ENCODE measurements at regions not wholly inside any gene's neighbourhood (a gene's known extent, or its start where the extent isn't known, plus 50 kb on each side); places are given as distances from the start of the nearest gene placed in this dataset.

DNA sequence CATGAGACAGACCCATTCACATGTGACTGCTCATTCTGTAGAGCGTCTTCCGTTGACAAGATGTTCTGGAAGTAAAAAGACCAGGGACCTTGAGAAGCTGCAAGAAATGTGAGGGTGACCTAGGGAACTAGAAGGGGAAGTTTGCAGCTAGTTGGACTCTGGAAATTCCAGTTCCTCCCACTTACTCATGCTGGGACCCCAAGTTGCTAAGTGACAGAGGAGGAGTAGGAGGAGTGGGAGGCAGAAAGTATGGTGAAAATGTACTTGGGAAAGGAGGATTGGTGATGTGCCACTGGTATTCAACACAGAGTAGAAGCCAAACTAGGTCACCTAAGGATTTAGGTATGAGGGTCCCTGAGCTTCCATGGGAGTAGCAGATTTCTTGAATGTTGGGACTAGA lies 132.4 kb downstream of the KCNA5 start:
- TF ChIP-seq POLR2AphosphoS5 (IDR thresholded peaks at IDR 0.05), result no peak
- TF ChIP-seq, protein P1, sequence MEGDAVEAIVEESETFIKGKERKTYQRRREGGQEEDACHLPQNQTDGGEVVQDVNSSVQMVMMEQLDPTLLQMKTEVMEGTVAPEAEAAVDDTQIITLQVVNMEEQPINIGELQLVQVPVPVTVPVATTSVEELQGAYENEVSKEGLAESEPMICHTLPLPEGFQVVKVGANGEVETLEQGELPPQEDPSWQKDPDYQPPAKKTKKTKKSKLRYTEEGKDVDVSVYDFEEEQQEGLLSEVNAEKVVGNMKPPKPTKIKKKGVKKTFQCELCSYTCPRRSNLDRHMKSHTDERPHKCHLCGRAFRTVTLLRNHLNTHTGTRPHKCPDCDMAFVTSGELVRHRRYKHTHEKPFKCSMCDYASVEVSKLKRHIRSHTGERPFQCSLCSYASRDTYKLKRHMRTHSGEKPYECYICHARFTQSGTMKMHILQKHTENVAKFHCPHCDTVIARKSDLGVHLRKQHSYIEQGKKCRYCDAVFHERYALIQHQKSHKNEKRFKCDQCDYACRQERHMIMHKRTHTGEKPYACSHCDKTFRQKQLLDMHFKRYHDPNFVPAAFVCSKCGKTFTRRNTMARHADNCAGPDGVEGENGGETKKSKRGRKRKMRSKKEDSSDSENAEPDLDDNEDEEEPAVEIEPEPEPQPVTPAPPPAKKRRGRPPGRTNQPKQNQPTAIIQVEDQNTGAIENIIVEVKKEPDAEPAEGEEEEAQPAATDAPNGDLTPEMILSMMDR (IDR thresholded peaks at IDR 0.05), result no peak
- TF ChIP-seq EP300 (IDR thresholded peaks at IDR 0.05), result no peak

Measured in gastroesophageal sphincter (tissue), 3 donors.